DMS153 treated with DMSO at 0.1 percent for 48 hours (cell line): ENCODE measurements at regions not wholly inside any gene's neighbourhood (a gene's known extent, or its start where the extent isn't known, plus 50 kb on each side); places are given as distances from the start of the nearest gene placed in this dataset.
"Not testable (repeated sequence)": the region's sequence is repeated elsewhere in the genome, so short reads cannot be mapped to it uniquely, and the experiment has no call there.

Experiments
- DNase-seq: peaks from one replicate; lab custom pipeline; 2025; ENCODE audit not compliant: unreplicated experiment; lab: John Stamatoyannopoulos, UW

- not testable (repeated sequence) for DNase-seq
Measured at GRCh38 chr15:24139622-24140021, 452.5 kb upstream of the NDN start.

- not testable (repeated sequence) for DNase-seq
Measured at GRCh38 chr15:24145070-24145469, 458.0 kb upstream of the NDN start.

- DNase-seq = no peak
Measured at GRCh38 chr15:24146251-24146650, 459.1 kb upstream of the NDN start.

- DNase-seq = no peak
Measured at GRCh38 chr15:24150542-24150941, 463.4 kb upstream of the NDN start.

GRCh38 chr15:24158306-24158705, 471.2 kb upstream of the NDN start:
- not testable (repeated sequence) for DNase-seq

- DNase-seq = not testable (repeated sequence)
Measured at GRCh38 chr15:24165512-24165911, 478.4 kb upstream of the NDN start.

GRCh38 chr15:24202297-24202696, 473.3 kb upstream of the NPAP1 start:
- not testable (repeated sequence) for DNase-seq

- DNase-seq = not testable (repeated sequence)
Measured at GRCh38 chr15:24211742-24212476, 463.7 kb upstream of the NPAP1 start.

GRCh38 chr15:24223739-24224138, 451.8 kb upstream of the NPAP1 start:
- DNase-seq = no peak

GRCh38 chr15:24224161-24224560, 451.4 kb upstream of the NPAP1 start:
- no peak for DNase-seq

- not testable (repeated sequence) for DNase-seq
Measured at GRCh38 chr15:24228922-24229321, 446.7 kb upstream of the NPAP1 start.

- DNase-seq = not testable (repeated sequence)
Measured at GRCh38 chr15:24233134-24233533, 442.4 kb upstream of the NPAP1 start.

- not testable (repeated sequence) for DNase-seq
Measured at GRCh38 chr15:24240580-24240979, 435.0 kb upstream of the NPAP1 start.

- DNase-seq = not testable (repeated sequence)
Measured at GRCh38 chr15:24259106-24259505, 416.5 kb upstream of the NPAP1 start.

GRCh38 chr15:24260407-24260806, 415.2 kb upstream of the NPAP1 start:
- not testable (repeated sequence) for DNase-seq

GRCh38 chr15:24260854-24261253, 414.7 kb upstream of the NPAP1 start:
- DNase-seq = not testable (repeated sequence)

GRCh38 chr15:24268536-24269165, 406.9 kb upstream of the NPAP1 start:
- DNase-seq = not testable (repeated sequence)

GRCh38 chr15:24269166-24269571, 406.4 kb upstream of the NPAP1 start:
- DNase-seq = no peak

GRCh38 chr15:24269923-24270322, 405.7 kb upstream of the NPAP1 start:
- DNase-seq = no peak

GRCh38 chr15:24271496-24272244, 403.9 kb upstream of the NPAP1 start:
- not testable (repeated sequence) for DNase-seq

GRCh38 chr15:24292837-24293236, 382.7 kb upstream of the NPAP1 start:
- DNase-seq = no peak
